CD4-positive, alpha-beta T cell treated with Interferon alpha-2 for 1 hour (primary cell): ENCODE measurements at regions not wholly inside any gene's neighbourhood (a gene's known extent, or its start where the extent isn't known, plus 50 kb on each side); places are given as distances from the start of the nearest gene placed in this dataset.
"Not testable (repeated sequence)": the region's sequence is repeated elsewhere in the genome, so short reads cannot be mapped to it uniquely, and the experiment has no call there.

Source experiments
- DNase-seq, 2 donors: peaks; one replicate each; pipeline ENCODE4 v3.0.0-alpha.2; 2020 to 2022

GRCh38 chr2:72031346-72032110 is 116.1 kb downstream of the CYP26B1 start:
- no peak for DNase-seq

- no peak for DNase-seq
Observed at GRCh38 chr2:72028996-72029395, 118.7 kb downstream of the CYP26B1 start.

GRCh38 chr2:72028351-72028995 is 119.2 kb downstream of the CYP26B1 start:
- no peak for DNase-seq

GRCh38 chr2:72027426-72028161 is 120.1 kb downstream of the CYP26B1 start:
- no peak for DNase-seq

GRCh38 chr2:72026819-72027425 is 120.7 kb downstream of the CYP26B1 start:
- no peak for DNase-seq

- no peak for DNase-seq
Observed at GRCh38 chr2:72024451-72025175, 123.0 kb downstream of the CYP26B1 start.

- DNase-seq = no peak
Observed at GRCh38 chr2:72023678-72024390, 123.8 kb downstream of the CYP26B1 start.

- not testable (repeated sequence) for DNase-seq
Observed at GRCh38 chr2:72021371-72021770, 126.3 kb downstream of the CYP26B1 start.

- DNase-seq = no peak
Observed at GRCh38 chr2:72015266-72015665, 132.4 kb downstream of the CYP26B1 start.

GRCh38 chr2:72014831-72015230 is 132.8 kb downstream of the CYP26B1 start:
- DNase-seq = no peak

GRCh38 chr2:72013726-72014125 is 133.9 kb downstream of the CYP26B1 start:
- DNase-seq = no peak

- DNase-seq = no peak
Observed at GRCh38 chr2:72012886-72013574, 134.6 kb downstream of the CYP26B1 start.

GRCh38 chr2:72011791-72012190 is 135.9 kb downstream of the CYP26B1 start:
- DNase-seq = no peak

GRCh38 chr2:72011370-72011689 is 136.3 kb downstream of the CYP26B1 start:
- no peak for DNase-seq

GRCh38 chr2:72010647-72011369 is 136.9 kb downstream of the CYP26B1 start:
- DNase-seq = no peak

GRCh38 chr2:72008608-72009007 is 139.1 kb downstream of the CYP26B1 start:
- DNase-seq = no peak

GRCh38 chr2:72007402-72007801 is 140.3 kb downstream of the CYP26B1 start:
- DNase-seq = no peak

GRCh38 chr2:72006188-72006736 is 141.4 kb downstream of the CYP26B1 start:
- DNase-seq = no peak

GRCh38 chr2:72004976-72005375 is 142.7 kb downstream of the CYP26B1 start:
- no peak for DNase-seq

GRCh38 chr2:72004201-72004915 is 143.3 kb downstream of the CYP26B1 start:
- DNase-seq = no peak
